PC-9 (cell line): ENCODE measurements at regions not wholly inside any gene's neighbourhood (a gene's known extent, or its start where the extent isn't known, plus 50 kb on each side); places are given as distances from the start of the nearest gene placed in this dataset.

Experiments used
- BruUV-seq: library from RNA; stranded (reverse); fragments of 400-500 nt; replicated peaks from 2 replicates; lab custom pipeline; 2021; lab: Mats Ljungman, UMichigan
- CTCF ChIA-PET: fragments of 300-600 bp; sonication (Branson Sonifier 250); formaldehyde crosslinking; loops from one replicate; lab custom pipeline; 2022; ENCODE audit warnings: antibody characterized with exemption; lab: Charles Lee
- POLR2A ChIA-PET: fragments of 300-600 bp; sonication (Branson Sonifier 250); formaldehyde crosslinking; loops from one replicate; lab custom pipeline; 2022; ENCODE audit warnings: antibody characterized with exemption; ENCODE audit not compliant: unreplicated experiment; lab: Charles Lee
- DNase-seq, 2 experiments: peaks; one replicate each; pipeline versions ENCODE4 v3.0.0 to v3.0.0-alpha.2; 2015 to 2022; ENCODE audit warnings: mixed read lengths in 1 of 2
- H2AFZ ChIP-seq: fragments of 200-600 bp; sonication (generic); 2 replicates; pipeline ENCODE4 v1.8.1; 2017; ENCODE audit warnings: antibody characterized with exemption
- H3F3A ChIP-seq: fragments of 200-600 bp; sonication (generic); 2 replicates; pipeline ENCODE4 v1.8.1; 2017; ENCODE audit warnings: antibody characterized with exemption, mild to moderate bottlenecking, low read depth; ENCODE audit not compliant: insufficient read depth
- H3K27ac ChIP-seq: fragments of 200-600 bp; sonication (generic); 2 replicates; pipeline ENCODE4 v1.6.1; 2016; ENCODE audit warnings: mixed run types
- H3K27me3 ChIP-seq: fragments of 200-600 bp; sonication (generic); 2 replicates; pipeline ENCODE4 v1.6.1; 2016; ENCODE audit warnings: low read depth, mixed run types; ENCODE audit not compliant: insufficient read depth
- H3K36me3 ChIP-seq: fragments of 200-600 bp; sonication (generic); 2 replicates; pipeline ENCODE4 v1.6.1; 2016; ENCODE audit warnings: low read depth, mixed run types
- H3K4me1 ChIP-seq: fragments of 200-600 bp; sonication (generic); replicated peaks from 2 replicates; pipeline ENCODE4 v1.6.1; 2016; ENCODE audit warnings: mixed run types; ENCODE audit not compliant: insufficient read depth
- H3K4me2 ChIP-seq: fragments of 200-600 bp; sonication (generic); 2 replicates; pipeline ENCODE4 v1.6.1; 2017; ENCODE audit warnings: mixed run types
- H3K4me3 ChIP-seq: fragments of 200-600 bp; sonication (generic); 2 replicates; pipeline ENCODE4 v1.6.1; 2016; ENCODE audit warnings: mixed run types
- H3K79me2 ChIP-seq: fragments of 200-600 bp; sonication (generic); 2 replicates; pipeline ENCODE4 v1.6.1; 2017; ENCODE audit warnings: low read depth, mixed run types
- H3K9me2 ChIP-seq: fragments of 200-600 bp; sonication (generic); 2 replicates; pipeline ENCODE4 v1.8.1; 2017; ENCODE audit warnings: mild to moderate bottlenecking; ENCODE audit not compliant: insufficient read depth
- H3K9me3 ChIP-seq: fragments of 200-600 bp; sonication (generic); 2 replicates; pipeline ENCODE4 v1.8.1; 2016; ENCODE audit warnings: low read depth; ENCODE audit not compliant: insufficient read depth
- H4K20me1 ChIP-seq: fragments of 200-600 bp; sonication (generic); 2 replicates; pipeline ENCODE4 v1.8.1; 2017; ENCODE audit not compliant: insufficient read depth
- CTCF ChIP-seq: fragments of 200-600 bp; sonication (generic); conservative IDR thresholded peaks from 2 replicates; pipeline ENCODE4 v1.6.1; 2017; ENCODE audit warnings: mixed run types, antibody characterized with exemption, mild to moderate bottlenecking, moderate library complexity
- EZH2 ChIP-seq: fragments of 200-600 bp; sonication (generic); IDR thresholded peaks from 2 replicates; pipeline ENCODE4 v1.8.0; 2017; ENCODE audit warnings: antibody characterized with exemption, low read depth
- intact Hi-C: fragments of 100-400 bp; cut with micrococcal nuclease; formaldehyde crosslinking; loops from one replicate; pipeline ENCODE4 v1.10.0; 2022; ENCODE audit not compliant: unreplicated experiment

DNA sequence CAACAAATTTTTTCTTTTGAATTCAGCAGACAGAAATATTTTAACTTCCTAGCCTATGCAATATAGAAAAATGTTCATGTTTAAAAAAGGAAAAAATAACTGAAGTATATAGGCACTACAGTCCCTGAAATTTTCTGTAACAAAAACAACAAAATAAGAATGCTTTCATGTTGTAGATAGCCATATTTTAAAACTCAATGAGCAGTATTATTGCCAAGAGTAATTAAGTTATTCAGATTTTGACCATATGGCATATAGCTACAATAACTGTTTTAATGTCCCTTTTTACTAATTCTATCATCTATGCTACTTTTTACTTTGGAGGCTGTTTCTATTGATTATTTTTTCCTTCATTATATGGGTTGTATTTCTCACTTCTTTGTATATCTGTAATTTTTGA, 283.3 kb upstream of the RIMS1 start:
- Histone ChIP-seq H2AFZ (no peak overlapping the region), H3F3A (no peaks in the 10 kb centered on the region), H4K20me1 (no peaks in the 10 kb centered on the region), H3K4me2 (no peak overlapping the region), H3K36me3 (no peaks in the 10 kb centered on the region), H3K4me1 (peaks cover 12% of the 10 kb centered on the region; the same call in 1 of the 2 replicates), H3K27me3 (no peaks in the 10 kb centered on the region), H3K27ac (no peak overlapping the region), H3K9me2 (no peaks in the 10 kb centered on the region), H3K79me2 (no peaks in the 10 kb centered on the region), H3K4me3 (no peak overlapping the region), H3K9me3 (no peaks in the 10 kb centered on the region)
- no peak for DNase-seq
- POLR2A ChIA-PET: interaction anchor here (0.6 kb wide), 2 partner anchors 59 to 311 kb away, joined by 3 to 6 read pairs; no protein-coding TSS in a partner anchor
- intact Hi-C loops: loop anchor here (10.0 kb wide), 1 partner anchor 218 kb away; no protein-coding TSS in a partner anchor
- BruUV-seq: no TSS peak
- TF ChIP-seq CTCF (no peak), EZH2 (no peak)
- CTCF ChIA-PET: no interaction called here

- Histone ChIP-seq H3K9me3 (no peaks in the 10 kb centered on the region), H3K9me2 (no peaks in the 10 kb centered on the region), H3K36me3 (no peaks in the 10 kb centered on the region), H3K4me3 (no peak overlapping the region), H3K27ac (no peak overlapping the region), H3K27me3 (no peaks in the 10 kb centered on the region), H2AFZ (no peak overlapping the region), H3K4me2 (no peak overlapping the region), H3K79me2 (no peaks in the 10 kb centered on the region), H3K4me1 (peaks cover 18% of the 10 kb centered on the region; the same call in 1 of the 2 replicates), H4K20me1 (no peaks in the 10 kb centered on the region), H3F3A (no peaks in the 10 kb centered on the region)
- CTCF ChIA-PET: no interaction called here
- DNase-seq: peak in 1 of 2 experiments; percentile 72
- POLR2A ChIA-PET: no interaction called here
- intact Hi-C loops: loop anchor here (5.0 to 10.0 kb wide), 2 partner anchors 66 to 224 kb away; no protein-coding TSS in a partner anchor
- no TSS peak for BruUV-seq
- no peak for TF ChIP-seq CTCF
Observed at GRCh38 chr6:71608646-71609045, 277.7 kb upstream of the RIMS1 start.

DNA sequence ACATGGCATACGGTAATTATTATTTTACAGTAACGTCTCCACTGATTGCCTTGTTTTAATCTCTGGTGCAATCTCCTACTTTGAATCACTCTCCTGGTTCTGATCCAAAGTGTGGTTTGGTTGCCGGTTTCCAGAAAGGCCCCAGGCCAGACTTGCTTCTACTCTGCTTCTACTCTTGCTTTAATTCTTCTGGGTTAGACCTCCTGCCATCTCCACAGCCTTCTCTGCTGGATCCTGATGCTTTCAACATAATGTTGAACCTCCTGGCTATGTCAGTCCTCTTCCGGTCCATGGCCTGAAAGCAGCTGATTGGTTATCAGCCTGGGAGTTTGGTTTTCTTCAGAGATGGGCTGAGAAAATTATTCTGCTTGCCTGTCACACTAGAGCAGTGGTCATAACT, 266.5 kb upstream of the RIMS1 start:
- H3K79me2 ChIP-seq: no peaks in the 10 kb centered on the region
- no peaks in the 10 kb centered on the region for H3K36me3 ChIP-seq
- no peak overlapping the region for H3K4me2 ChIP-seq
- H2AFZ ChIP-seq: 0 out of 2 replicates have a peak overlapping the region, but pooled peaks have one; percentile 58
- CTCF ChIA-PET: no interaction called here
- no peak for TF ChIP-seq EZH2
- no peak for TF ChIP-seq CTCF
- no peak for DNase-seq
- BruUV-seq: no TSS peak
- no peaks in the 10 kb centered on the region for H4K20me1 ChIP-seq
- H3K9me3 ChIP-seq: no peaks in the 10 kb centered on the region
- POLR2A ChIA-PET: no interaction called here
- no peak overlapping the region for H3K27ac ChIP-seq
- H3K4me1 ChIP-seq: no peaks in the 10 kb centered on the region
- no peaks in the 10 kb centered on the region for H3K27me3 ChIP-seq
- no peak overlapping the region for H3K4me3 ChIP-seq
- no peaks in the 10 kb centered on the region for H3F3A ChIP-seq
- H3K9me2 ChIP-seq: peaks cover 4% of the 10 kb centered on the region; the same call in 1 of the 2 replicates
- intact Hi-C loops: loop anchor here (5.0 kb wide), 1 partner anchor 457 kb away; no protein-coding TSS in a partner anchor
